HG02870 (cell line): ENCODE measurements at regions not wholly inside any gene's neighbourhood (a gene's known extent, or its start where the extent isn't known, plus 50 kb on each side); places are given as distances from the start of the nearest gene placed in this dataset.

Experiments used
- ATAC-seq: cut with Tn5 transposase; IDR thresholded peaks from one replicate; pipeline ENCODE4 v1.9.1; 2021; ENCODE audit warnings: mild to moderate bottlenecking, moderate library complexity; ENCODE audit not compliant: unreplicated experiment

DNA sequence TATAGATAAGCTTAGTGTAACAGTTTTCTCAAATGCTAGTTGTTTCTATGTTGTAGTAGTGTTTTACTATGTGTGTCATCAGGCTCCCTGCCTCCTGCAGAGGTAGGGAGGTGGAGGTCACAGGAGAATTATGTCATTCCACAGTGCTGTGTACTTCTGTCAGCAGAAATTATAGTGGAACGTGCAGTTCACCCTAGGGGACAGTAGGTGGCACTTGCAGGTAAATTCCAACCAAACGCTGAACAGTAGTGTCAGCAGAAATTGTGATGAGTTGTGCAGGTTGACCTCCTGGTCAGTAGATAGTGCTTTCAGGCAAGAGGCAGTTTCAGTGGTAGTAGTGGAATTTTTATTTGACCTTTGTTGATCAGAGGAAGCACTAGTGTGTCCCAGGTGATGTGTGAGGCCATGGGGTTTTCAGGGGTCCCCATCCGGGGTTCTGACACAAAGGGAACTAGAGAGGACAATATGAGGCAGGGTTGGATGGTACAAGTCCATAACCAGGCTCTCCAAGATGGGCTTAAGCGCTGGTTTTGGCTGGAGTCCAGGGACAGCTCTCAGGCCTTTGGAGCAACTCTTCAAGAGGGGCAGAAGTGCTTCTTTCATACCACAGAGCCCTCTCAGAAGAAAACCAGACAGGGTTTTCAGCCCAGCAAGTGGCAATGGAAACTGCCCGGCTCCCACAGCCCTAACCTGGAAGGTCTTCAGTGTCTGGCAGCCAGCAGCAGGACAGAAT lies 402.9 kb downstream of the CYLC2 start:
- peak; percentile 99 for ATAC-seq

DNA sequence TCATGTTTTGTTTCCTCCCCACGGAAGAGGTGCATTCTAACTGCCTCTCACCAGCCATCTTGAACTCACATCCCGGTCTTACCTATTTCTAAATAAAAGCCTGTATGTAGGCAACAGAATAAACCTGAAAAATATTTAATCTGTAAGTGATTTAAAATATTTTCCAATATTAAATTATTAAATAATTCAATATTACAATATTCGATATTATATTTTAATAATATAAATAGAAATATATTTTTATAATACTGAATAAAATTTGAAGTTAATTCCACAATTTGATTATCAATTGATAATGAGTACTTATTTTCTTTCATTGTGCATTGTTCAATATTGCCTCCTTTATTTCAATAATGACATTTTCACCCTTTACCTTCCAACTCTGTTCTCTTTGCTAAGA lies 404.4 kb downstream of the CYLC2 start:
- no peak for ATAC-seq

DNA sequence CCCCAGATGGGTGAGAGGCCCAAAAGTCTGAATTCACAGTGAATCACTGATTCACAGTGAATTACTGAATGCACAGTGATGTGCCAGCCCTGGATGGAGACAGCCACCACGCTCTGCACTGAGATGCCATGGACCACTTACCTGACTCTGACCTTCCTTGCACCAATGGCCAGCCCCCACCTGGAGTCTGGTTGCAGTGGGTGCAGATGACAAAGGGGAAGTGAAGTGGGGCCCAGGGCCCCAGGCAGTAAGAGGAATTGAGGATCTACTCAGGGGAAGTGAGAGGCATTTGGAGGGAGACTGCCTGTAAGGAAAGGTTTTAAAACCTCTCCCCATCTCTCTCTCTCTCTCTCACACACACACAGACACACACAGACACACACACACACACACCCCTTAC lies 412.1 kb downstream of the CYLC2 start:
- ATAC-seq: no peak

DNA sequence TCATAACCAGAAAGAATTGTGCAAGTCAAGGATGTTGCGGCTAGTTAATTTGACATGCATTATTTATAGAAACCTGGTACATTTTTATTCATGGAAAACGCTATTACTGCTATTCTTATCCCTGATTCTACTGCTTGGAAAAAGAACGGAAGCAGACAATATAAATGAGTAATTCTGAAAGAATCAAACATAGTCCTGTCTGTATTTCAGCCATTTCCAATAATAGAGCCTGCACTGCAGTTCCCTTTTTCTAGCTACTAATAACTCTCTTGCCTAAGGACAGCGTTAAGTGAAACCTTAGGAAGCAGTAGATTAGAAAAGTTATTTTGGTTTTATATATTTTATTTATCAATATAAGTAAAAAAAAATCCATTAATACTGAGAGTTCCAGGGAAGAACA lies 414.9 kb downstream of the CYLC2 start:
- ATAC-seq: no peak

DNA sequence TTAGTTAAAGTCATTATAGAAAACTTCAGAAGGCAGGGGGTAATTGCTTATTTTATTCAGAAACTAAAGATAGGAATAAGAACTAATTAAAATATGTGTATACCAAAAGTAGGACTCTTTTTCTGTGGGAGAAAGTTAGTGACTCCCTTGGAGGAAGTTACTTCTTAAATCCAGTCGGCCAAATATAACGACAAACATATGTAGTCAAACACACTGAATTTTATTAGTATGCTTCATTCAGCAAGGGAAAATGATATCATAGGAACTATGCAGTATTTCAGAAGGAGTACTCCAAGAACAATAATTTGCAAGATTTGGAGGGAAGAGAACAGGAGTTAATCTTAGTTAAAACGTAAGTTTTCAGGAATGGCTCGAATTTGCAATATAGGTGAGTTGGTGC lies 432.6 kb downstream of the CYLC2 start:
- ATAC-seq: no peak

DNA sequence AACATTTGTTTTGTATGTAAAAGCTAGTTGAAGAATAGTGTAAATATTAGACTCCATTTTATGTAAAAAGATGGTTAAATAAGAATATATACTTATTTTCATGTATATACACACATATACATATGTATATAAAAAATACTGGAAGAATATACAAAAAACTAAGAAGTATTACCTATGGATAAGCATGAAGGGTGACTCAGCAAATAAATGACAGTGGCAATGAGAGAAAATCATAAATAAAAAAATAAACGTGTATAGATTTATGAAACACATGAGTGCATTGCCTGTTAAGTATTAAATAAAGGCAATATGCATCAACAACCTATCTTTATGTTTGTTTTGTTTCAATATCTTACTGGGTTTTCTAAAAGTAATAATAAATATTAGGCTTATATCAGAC lies 435.3 kb downstream of the CYLC2 start:
- ATAC-seq: no peak

DNA sequence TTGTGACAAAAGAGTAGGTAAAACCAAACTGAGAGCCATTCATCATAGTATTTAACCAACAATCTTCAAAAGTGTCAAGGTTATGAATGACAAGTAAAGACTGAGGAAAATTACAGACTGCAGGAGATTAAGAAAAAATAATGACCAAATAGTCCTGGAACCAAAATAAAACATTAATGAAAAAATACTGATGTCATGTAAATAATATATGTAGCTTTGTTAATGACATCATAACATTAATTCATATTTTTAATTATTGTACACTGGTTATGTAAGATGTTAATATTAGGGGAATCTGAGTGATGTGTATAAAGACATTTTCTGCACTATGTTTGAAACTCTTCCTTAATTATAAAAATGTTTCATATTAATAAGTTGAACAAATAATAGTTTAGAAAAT lies 436.7 kb downstream of the CYLC2 start:
- no peak for ATAC-seq

DNA sequence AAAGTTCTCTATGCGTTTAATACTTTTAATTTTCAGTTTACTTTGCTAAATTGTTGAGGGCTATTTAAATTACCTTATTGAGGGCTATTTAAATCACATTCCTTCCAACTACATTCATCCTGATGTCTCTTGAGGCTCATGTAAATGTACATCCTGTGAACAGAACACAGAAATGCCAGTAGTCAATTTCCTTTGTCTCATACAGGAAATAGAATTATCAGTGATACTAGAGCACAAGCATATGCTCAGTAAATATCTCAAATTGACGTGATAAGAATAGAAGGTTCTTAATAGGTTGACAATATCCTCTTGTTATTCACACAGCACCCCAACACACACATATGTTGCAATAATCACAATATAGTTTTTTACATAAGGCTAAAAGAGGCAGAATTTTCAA lies 449.0 kb downstream of the CYLC2 start:
- ATAC-seq: no peak

DNA sequence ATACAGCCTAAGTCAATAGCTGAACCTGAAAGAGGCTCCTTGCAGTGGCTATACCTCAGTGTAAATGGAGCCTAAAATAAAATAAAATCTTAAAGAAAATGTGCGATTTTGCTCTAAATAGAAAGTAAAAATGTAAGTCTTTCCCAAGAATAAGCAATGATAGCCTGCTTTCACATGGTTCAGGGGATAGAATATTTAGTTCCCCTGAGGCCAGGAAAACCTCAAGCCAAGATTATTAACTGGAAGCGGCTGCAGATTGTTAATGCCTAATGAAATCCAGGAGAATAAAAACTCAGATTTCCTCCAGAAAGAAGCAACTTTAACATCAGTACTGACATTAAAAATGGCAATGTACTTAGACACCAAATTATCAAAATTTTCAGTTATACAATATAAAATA lies 463.7 kb downstream of the CYLC2 start:
- no peak for ATAC-seq

DNA sequence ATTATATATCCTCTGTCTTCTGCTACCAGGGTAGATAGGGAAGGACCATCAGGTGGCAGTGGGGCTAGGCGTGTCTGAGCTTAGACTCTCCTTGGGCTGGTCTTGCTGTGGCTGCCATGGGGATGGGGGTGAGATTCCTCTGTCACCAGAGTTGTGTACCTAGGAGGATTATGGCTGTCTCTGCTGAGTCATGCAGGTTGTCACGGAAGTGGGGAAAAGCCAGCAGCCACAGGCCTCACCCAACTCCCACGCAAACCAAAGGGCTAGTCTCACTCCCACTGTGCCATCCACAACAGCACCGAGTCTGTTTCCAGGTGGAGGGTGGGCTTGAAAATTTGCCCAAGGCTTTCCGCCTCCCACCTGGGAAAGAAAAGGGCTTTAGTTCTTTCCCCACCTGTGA lies 476.1 kb downstream of the CYLC2 start:
- no peak for ATAC-seq

DNA sequence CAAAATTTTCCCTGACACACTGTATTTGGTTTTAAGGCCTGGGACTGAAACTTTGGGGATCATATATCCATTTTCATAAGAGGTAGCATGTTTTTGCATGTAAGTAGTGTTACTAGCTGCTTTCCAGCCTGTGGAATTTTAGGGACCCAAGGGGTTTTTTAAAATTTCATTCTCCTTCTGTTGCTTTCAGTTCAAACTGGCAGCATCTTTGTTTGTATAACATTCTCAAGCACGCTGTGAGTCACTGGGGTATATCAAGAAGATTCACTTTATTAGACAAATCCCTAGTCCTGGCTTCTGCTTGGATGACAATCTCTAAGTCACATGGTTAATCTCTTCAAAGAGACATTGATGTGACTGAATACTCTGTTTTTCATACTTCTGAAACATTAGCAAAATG lies 479.0 kb downstream of the CYLC2 start:
- no peak for ATAC-seq

DNA sequence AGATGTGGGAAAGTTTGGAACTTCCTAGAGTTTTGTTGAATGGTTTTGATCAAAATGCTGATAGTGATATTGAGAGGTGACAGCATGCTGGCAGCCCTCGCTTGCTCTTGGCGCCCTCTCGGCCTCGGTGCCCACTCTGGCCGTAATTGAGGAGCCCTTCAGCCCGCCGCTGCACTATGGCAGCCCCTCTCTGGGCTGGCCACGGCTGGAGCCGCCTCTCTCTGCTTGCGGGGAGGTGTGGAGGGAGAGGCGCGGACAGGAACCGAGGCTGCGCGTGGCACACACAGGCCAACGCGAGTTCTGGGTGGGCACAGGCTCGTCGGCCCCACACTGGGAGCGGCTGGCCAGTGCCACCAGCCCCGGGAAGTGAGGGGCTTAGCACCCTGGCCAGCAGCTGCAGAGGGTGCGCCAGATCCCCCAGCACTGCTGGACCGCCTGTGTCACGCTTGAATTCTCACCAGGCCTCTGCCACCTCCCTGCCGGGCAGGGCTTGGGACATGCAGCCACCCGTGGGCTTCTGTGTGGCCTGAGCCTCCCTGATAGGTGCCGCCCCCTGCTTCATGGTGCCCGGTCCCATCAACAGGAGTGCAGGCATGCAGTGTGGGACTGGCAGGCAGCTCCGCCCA lies 488.5 kb downstream of the CYLC2 start:
- ATAC-seq: no peak

DNA sequence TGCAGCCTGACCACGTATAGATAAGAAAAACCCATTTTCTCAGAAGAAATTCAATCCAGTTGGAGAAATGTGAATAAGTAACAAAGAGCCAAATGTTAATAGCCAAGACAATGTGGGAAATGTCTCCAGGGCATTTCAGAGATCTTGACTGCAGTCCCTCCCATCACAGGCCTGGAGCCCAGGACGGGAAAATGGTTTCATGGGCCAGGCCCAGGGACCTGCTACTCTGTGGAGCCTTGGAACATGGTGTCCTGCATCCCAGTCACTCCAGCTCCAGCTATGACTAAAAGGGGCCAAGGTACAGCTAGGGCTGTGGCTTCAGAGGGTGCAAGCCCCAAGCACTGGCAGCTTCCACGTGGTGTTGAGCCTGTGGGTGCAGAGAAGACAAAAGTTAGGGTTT lies 490.0 kb downstream of the CYLC2 start:
- ATAC-seq: no peak

DNA sequence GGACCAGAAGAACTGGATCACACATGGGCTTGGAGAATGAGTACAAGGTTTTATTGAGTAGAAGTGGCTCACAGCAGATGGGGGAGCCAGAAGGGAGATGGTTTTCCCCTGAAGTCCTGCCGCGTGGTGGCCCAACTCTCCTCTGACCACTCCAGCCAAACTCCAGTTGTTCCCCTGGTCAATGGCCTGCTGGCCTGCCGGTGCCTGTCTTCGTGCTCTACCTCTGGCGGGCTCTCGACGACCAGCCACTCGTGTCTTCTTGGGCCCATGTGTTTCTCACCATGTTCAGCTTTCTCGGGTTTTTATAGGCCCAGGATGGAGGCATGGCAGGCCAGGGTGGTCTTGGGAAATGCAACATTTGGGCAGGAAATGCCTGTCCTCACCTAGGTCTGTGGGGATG lies 519.6 kb downstream of the CYLC2 start:
- ATAC-seq: no peak

DNA sequence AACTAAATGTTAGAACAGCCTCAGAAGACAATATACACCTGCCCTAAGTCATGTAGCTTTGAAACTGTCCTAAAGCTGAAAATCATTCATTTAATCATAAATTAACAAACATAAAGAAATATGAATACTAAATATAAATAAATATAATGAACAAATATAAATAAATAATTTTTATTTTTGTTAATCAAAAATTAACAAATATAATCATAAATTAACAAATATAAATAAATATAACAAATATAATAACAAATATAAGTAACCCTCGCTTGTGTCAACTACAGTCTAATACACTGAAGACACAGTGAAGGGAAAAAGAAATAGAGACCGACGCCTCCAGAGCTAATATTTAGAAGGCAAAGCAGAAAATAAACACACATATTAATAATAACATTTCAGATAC lies 527.3 kb downstream of the CYLC2 start:
- no peak for ATAC-seq

DNA sequence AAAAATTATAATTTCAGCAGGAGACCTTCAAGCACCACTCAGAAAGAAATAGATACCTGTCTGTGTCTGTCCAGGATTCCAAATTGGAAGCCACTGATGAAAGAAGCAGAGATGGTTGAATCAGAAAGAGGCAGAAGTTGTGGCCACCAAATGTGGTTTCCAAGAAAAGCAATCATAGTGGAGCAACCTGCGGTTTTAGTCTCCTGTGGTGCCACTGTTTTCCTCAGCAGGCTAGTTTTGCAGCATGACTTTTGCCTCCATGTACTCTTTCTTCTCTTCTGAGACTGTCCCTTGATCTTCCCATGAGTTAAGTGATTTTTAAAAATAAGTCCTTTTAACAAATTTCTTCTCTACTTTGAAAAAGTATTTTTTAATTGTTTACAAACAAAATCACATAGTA lies 535.8 kb downstream of the CYLC2 start:
- ATAC-seq: no peak

DNA sequence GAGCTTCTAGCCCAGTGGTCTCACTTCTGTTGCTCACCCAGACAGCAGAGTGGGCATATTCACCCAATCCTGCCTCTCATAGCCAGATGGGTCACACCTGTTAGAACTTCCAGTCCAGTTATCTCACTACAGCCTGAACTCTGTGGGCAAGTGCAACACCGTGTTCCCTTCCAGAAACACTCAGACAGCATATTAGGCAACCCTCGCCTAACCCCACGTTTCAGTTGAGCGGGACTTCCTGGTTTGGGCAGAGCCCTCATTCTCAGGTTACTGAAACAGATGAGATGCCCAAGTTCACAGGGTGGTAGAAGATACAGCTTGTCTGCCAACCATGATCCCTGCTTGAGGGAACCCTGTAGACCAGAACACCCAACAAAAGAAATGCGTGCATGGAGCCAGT lies 538.2 kb downstream of the CYLC2 start:
- no peak for ATAC-seq

DNA sequence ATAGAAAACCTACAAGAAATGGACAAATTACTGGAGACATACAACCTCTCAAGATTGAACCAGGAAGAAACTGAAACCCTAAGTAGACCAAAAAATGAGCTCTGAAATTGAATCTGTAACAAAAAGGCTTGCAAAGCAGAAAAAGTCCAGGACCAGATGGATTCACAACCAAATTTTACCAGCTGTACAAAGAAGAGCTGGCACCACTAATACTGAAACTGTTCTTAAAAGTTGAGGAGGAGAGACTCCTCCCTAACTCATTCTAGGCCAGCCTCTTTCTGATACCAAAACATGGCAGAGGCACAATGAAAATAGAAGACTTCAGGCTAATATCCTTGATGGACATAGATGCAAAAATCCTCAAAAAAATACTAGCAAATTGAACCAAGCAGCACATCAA lies 542.3 kb downstream of the CYLC2 start:
- no peak for ATAC-seq

DNA sequence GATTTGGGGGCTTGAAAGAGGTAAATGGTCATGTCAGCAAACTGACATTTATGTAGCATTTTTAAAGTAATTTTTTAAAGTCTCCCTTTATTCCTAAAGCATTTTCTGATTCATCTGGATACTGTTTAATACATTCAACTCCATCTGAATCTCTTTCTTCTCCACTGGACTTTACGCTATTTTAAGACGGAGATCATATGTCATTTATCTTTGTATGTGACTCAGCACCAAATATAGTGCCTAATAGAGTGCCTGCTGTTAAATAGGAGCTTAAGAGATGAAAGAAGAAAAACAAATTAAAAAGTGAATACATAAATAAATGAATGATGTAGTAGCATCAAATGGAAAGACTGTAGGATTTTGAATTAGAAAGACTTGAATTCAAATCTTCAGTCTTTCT lies 548.8 kb upstream of the SMC2 start:
- ATAC-seq: no peak

DNA sequence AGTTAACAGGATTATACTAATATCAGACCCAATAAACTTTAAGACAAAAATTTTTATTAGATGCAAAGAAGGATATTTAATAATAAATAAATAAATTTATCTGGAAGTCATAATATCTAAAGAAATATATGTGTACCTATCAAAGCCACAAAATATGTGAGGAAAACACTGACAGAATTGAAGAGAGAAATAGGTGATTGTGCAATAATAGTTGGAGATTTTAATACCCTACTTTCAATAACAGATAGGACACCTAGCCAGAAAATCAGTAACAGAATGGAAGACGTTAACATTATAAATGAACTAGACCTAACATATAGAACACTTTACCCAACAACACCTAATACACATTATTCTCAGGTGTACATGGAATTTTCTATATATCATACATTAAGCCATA lies 541.4 kb upstream of the SMC2 start:
- ATAC-seq: no peak

DNA sequence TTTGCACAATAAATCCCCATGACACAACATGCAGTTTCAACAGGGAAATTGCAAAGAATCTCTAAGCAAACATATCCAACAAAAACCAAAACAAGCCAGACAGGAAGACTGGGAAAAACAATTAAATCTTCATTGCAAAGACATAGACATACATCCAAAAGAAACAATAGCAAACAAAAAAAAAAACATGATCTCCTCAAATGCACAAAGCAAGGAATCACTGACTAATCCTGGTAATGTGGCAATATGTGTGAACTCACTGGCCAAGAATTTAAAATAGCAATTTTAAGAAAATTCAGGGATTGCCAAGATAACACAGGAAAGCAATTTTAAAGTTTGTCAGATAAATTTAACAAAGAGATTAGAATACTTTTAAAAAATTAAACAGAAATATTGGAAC lies 520.1 kb upstream of the SMC2 start:
- ATAC-seq: no peak

DNA sequence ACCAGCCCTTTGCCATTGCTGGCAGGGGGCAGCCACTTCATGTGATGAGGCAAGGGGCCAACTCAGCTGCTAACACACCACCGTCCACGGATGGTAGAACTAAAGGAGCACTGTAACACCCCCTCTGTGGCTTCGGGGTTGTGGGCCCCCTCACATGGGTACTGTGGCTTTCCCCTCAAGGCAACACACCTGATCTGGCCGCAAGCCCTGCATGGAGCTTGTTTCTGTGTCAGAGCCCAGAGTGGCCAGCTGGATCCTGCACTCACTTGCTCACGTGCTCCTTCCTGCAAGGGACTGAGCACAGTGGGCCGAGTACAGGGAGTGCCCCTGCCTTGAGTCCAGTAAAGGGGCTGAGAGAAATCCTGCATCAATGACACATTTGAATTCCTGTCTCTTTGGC lies 507.4 kb upstream of the SMC2 start:
- no peak for ATAC-seq

DNA sequence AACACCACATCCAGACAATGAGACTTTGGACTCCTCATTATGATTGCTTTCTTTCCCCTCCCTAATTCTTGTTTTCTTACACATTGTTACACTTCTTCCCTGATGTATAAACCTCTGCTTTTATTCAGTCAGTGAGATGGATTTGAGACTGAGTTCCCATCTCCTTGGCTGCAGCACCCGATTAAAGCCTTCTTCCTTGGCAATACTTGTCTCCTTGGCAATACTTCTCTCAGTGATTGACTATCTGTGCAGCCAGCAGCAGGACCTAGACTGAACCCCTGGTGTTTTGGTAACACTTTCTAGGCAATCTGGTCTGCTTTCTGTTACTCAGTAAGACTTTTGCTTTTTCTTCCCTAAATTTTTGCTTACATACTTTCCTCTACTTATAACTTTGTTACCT lies 492.8 kb upstream of the SMC2 start:
- ATAC-seq: no peak
